Heart left ventricle (tissue), 16 donors: ENCODE measurements at regions not wholly inside any gene's neighbourhood (a gene's known extent, or its start where the extent isn't known, plus 50 kb on each side); places are given as distances from the start of the nearest gene placed in this dataset.

Experiments used
- ATAC-seq, 4 donors: fragments of 200-7000 bp; cut with Tn5 transposase; one replicate each; pipeline ENCODE4 v1.9.1; 2020 to 2022; ENCODE audit warnings: moderate library complexity in 4 of 4, mild to moderate bottlenecking in 3 of 4, moderate number of reproducible peaks in 1 of 4
- DNase-seq, 5 donors: peaks; one replicate each; pipeline ENCODE4 v3.0.0-alpha.2; 2020
- H3K27ac ChIP-seq, 12 donors: fragments of 200-600 bp; sonication (generic) in 4 of 12; one replicate each; pipeline versions ENCODE4 v1.5.0 to v1.8.0; 2016 to 2022; ENCODE audit warnings: mild to moderate bottlenecking in 2 of 12
- H3K27me3 ChIP-seq, 9 donors: fragments of 200-600 bp; sonication (generic) in 2 of 9; one replicate each; pipeline versions ENCODE4 v1.5.1 to v1.8.0; 2016 to 2022; ENCODE audit warnings: mild to moderate bottlenecking in 3 of 9
- H3K36me3 ChIP-seq, 9 donors: fragments of 200-600 bp; sonication (generic) in 2 of 9; one replicate each; pipeline versions ENCODE4 v1.5.0 to v1.8.0; 2018 to 2022; ENCODE audit warnings: mild to moderate bottlenecking in 2 of 9
- H3K4me1 ChIP-seq, 12 donors: fragments of 200-600 bp; sonication (generic) in 4 of 12; one replicate each; pipeline versions ENCODE4 v1.5.0 to v1.8.0; 2016 to 2022; ENCODE audit warnings: mild to moderate bottlenecking in 3 of 12
- H3K4me3 ChIP-seq, 12 donors: fragments of 200-600 bp; sonication (generic) in 4 of 12; one replicate each; pipeline versions ENCODE4 v1.5.0 to v1.8.0; 2017 to 2022; ENCODE audit warnings: mild to moderate bottlenecking in 9 of 12, moderate library complexity in 4 of 12
- H3K9me3 ChIP-seq, 12 donors: fragments of 200-600 bp; sonication (generic) in 4 of 12; one replicate each; pipeline versions ENCODE4 v1.5.0 to v1.8.0; 2016 to 2022; ENCODE audit warnings: mild to moderate bottlenecking in 1 of 12
- CTCF ChIP-seq, 12 donors: fragments of 200-600 bp; sonication (generic) in 4 of 12; IDR thresholded peaks; one replicate each; pipeline versions ENCODE4 v1.5.0 to v1.8.0; 2018 to 2022; ENCODE audit warnings: antibody characterized with exemption in 12 of 12, mild to moderate bottlenecking in 5 of 12
- POLR2A ChIP-seq, 2 donors: fragments of 450-650 bp; IDR thresholded peaks; one replicate each; pipeline ENCODE4 v1.6.1; 2017; ENCODE audit warnings: antibody characterized with exemption in 2 of 2, mild to moderate bottlenecking in 2 of 2, moderate library complexity in 2 of 2
- WGBS, 4 donors: extraction: QIAGEN DNeasy Blood & Tissue Kit in 2 of 4; methylation state at CpG; one replicate each; pipeline versions ENCODE4 v1.1.5 to v1.1.7; 2013 to 2018; 5-methylcytosine and 5-hydroxymethylcytosine counted together
- intact Hi-C, 10 donors: fragments of 100-400 bp; cut with DNase I; formaldehyde crosslinking; loops; one replicate each; pipeline versions ENCODE4 v1.11.1 to v1.14.2; 2022
- donor health status: ischemic (EF 13 %, LVEDD 7.1; RV severe dilation, severe dysfunction).
- donor health status: healthy with polysubstance abuse.
- donor health status: DM: no; HTN: yes; CAD: no.
- donor health status: DM: no; HTN: no; CAD: no.
- donor health status: ischemic (EF 25% LVEDD 6.9; RV normal size, moderate dysfunction).
- donor health status: ischemic (EF 25% LVEDD 5.7; RV mildly dilated, moderate dysfunction).
- donor health status: healthy.
- donor health status: DM: yes; HTN: yes; CAD: no.
- donor health status: ischemic (EF 35%, LVEDD 5.7; RV mildly dilated, moderate dysfunction).
- donor health status: nonischemic (EF 11% LVEDD 7.7; RV severe dilation, severe dysfunction).
- donor health status: DM: yes; HTN: yes; CAD: no.
- donor health status: PGD.
- donor health status: ischemic (EF 29% LVEDD 5.4; RV normal size, mild dysfunction).
- donor health status: nonischemic (EF 23%, LVEDD 6.1; RV moderate dilation, normal function).

GRCh38 chr2:76341439-76341838 lies 630.7 kb upstream of the GCFC2 start:
- peaks cover 0 to 1% (median 0%) of the 10 kb centered on the region in 12 donors for H3K9me3 ChIP-seq
- no peaks in the 10 kb centered on the region for H3K36me3 ChIP-seq
- ATAC-seq: no peak
- H3K4me1 ChIP-seq: no peaks in the 10 kb centered on the region
- 59 to 72% (median 64%) methylated on average over 2 of the region's 2 CpGs for WGBS, 4 donors
- no peak for DNase-seq
- no peaks in the 10 kb centered on the region for H3K27me3 ChIP-seq
- intact Hi-C loops: no loop called here
- H3K27ac ChIP-seq: no peak overlapping the region
- no peak overlapping the region for H3K4me3 ChIP-seq
- TF ChIP-seq POLR2A (IDR thresholded peaks at IDR 0.05) (no peak), CTCF (IDR thresholded peaks at IDR 0.05) (no peak)

DNA sequence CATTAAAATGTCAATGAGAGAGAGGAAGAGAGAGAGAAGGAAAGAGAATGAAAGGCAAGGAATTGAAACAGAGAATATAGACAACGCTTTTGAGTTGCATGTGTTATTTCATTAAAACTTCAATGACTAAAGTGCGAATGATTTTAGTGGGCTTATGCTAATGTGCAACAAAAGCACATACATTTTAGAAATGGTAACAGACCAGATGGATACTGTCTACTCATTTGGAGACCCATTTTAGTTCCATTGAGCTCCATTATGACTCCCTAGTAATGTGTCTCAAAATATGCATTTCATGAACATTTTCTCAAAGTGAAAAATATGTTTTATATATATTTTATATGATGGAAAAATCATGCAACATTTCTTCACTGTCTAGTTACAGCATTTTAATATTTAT lies 622.2 kb upstream of the GCFC2 start:
- H3K27ac ChIP-seq: no peak overlapping the region
- H3K4me1 ChIP-seq: no peaks in the 10 kb centered on the region
- H3K36me3 ChIP-seq: no peaks in the 10 kb centered on the region
- H3K27me3 ChIP-seq: no peaks in the 10 kb centered on the region
- WGBS, 4 donors: 88 to 96% (median 92%) methylated on average over 2 of the region's 2 CpGs
- DNase-seq (no peak), ATAC-seq (no peak)
- no peak overlapping the region for H3K4me3 ChIP-seq
- no peak for TF ChIP-seq CTCF (IDR thresholded peaks at IDR 0.05)
- TF ChIP-seq POLR2A (IDR thresholded peaks at IDR 0.05): no peak
- H3K9me3 ChIP-seq: peaks cover 0 to 4% (median 0%) of the 10 kb centered on the region in 12 donors
- intact Hi-C loops: no loop called here

DNA sequence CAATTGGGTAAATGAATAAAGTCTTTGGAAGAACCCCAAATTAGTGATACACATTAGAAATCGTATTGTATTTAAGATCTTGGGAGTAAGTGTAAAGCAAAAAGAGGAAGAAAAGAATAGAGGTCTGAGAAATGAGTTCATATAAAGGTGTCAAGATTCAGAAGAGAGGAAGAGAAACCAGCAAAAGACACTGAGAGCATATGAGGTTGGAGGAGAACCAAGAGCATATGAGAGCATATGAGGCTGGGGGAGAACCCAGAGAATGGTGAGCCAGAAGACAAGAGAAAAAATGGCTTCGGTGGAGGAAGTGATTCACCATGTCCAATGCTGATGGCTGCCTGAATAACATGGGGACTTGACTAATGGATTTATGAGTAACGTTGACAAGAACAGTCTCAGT lies 620.1 kb upstream of the GCFC2 start:
- no peak overlapping the region for H3K4me3 ChIP-seq
- no peaks in the 10 kb centered on the region for H3K36me3 ChIP-seq
- no peaks in the 10 kb centered on the region for H3K4me1 ChIP-seq
- no peak overlapping the region for H3K27ac ChIP-seq
- DNase-seq (no peak), ATAC-seq (no peak)
- intact Hi-C loops: no loop called here
- no peaks in the 10 kb centered on the region for H3K27me3 ChIP-seq
- 80 to 87% (median 81%) methylated on average over 3 of the region's 3 CpGs for WGBS, 4 donors
- H3K9me3 ChIP-seq: peaks cover 0 to 4% (median 0%) of the 10 kb centered on the region in 12 donors
- TF ChIP-seq POLR2A (IDR thresholded peaks at IDR 0.05) (no peak), CTCF (IDR thresholded peaks at IDR 0.05) (no peak)

- H3K27ac ChIP-seq: no peak overlapping the region
- intact Hi-C loops: no loop called here
- no peaks in the 10 kb centered on the region for H3K27me3 ChIP-seq
- H3K36me3 ChIP-seq: no peaks in the 10 kb centered on the region
- ATAC-seq: no peak
- H3K9me3 ChIP-seq: peaks cover 0 to 3% (median 0%) of the 10 kb centered on the region in 12 donors
- H3K4me3 ChIP-seq: no peak overlapping the region
- H3K4me1 ChIP-seq: no peaks in the 10 kb centered on the region
- WGBS, 4 donors: 74 to 87% (median 78%) methylated on average over 1 of the region's 1 CpG
- TF ChIP-seq CTCF (IDR thresholded peaks at IDR 0.05) (no peak), POLR2A (IDR thresholded peaks at IDR 0.05) (no peak)
- no peak for DNase-seq
Measured at GRCh38 chr2:76326636-76327035, 615.9 kb upstream of the GCFC2 start.
